ENCODE measurements at regions not wholly inside any gene's neighbourhood (a gene's known extent, or its start where the extent isn't known, plus 50 kb on each side); places are given as distances from the start of the nearest gene placed in this dataset.

DNA sequence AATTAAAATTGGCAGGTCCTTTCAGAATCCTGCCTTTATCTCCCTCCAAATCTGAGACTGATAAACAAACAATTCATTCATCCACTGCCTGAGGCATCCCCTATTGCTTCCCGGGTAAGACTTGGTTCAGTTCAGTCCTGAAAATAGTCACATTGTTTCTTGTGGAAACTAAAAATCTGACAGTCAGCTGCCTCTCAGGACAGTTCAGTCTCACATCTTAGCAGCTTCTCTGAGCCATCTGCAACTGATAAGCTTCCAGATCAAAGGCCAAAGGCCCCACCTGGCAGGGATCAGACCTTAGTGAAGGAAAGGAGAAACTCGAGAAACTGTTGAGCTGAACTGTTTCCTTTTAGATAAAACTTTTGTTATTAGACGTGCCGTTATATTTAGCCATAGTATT, 264.5 kb downstream of the IL15 start:
- ChIA-PET CTCF (interaction anchor here (1.1 kb wide), 1 partner anchor 198 kb away, joined by 3 read pairs; no protein-coding TSS in a partner anchor), POLR2A (no interaction called here)
- H3K4me3 ChIP-seq (ENCODE audit: low read depth, low read length) = no peak overlapping the region
- TF ChIP-seq, protein P1, sequence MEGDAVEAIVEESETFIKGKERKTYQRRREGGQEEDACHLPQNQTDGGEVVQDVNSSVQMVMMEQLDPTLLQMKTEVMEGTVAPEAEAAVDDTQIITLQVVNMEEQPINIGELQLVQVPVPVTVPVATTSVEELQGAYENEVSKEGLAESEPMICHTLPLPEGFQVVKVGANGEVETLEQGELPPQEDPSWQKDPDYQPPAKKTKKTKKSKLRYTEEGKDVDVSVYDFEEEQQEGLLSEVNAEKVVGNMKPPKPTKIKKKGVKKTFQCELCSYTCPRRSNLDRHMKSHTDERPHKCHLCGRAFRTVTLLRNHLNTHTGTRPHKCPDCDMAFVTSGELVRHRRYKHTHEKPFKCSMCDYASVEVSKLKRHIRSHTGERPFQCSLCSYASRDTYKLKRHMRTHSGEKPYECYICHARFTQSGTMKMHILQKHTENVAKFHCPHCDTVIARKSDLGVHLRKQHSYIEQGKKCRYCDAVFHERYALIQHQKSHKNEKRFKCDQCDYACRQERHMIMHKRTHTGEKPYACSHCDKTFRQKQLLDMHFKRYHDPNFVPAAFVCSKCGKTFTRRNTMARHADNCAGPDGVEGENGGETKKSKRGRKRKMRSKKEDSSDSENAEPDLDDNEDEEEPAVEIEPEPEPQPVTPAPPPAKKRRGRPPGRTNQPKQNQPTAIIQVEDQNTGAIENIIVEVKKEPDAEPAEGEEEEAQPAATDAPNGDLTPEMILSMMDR (IDR thresholded peaks at IDR 0.05; ENCODE audit: insufficient read depth, low read length, missing control alignments) = no peak
- no peak for DNase-seq (ENCODE audit: low read depth, low spot score)

DNA sequence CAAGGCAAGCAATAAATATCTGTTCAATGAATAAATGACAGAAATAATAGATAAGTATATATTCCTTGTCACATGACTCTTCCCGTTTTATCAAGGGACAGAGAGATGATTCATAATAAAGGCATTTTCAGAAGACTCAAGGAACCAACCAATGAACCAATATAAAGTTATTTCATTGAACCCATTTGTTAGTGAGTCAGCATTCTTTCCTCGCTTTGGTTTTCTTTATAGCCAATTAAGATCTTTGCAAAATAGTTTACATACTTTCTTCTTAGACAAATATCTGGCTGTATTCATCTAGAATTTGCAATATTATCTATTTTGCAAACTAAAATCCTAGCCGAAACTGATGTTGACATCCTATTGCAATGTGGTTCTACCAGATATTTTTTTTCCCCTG, 269.4 kb downstream of the IL15 start:
- CTCF ChIA-PET = no interaction called here
- DNase-seq (ENCODE audit: low read depth, low spot score) = peak; percentile 87
- H3K4me3 ChIP-seq (ENCODE audit: low read depth, low read length) = no peak overlapping the region
- TF ChIP-seq, protein P1 (IDR thresholded peaks at IDR 0.05; ENCODE audit: insufficient read depth, low read length, missing control alignments) = no peak
- POLR2A ChIA-PET = no interaction called here

DNA sequence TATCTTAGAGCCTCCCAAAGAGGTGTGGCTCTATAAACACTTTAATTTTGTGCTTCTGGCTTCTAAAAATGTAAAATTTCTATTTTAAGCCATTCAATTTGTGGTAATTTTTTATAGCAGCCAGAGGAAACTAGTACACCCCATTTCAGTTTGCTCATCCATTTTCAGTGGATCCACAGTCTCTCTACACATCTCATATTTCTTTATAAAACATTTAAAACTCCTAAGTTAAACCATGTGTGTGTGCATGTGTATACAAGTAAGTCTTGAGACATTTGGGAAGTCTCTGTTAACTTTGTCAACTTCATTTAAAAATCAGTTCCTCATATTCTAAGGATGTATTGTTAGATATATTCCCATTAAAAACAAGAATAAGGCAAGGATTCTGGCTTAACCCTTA, 273.2 kb downstream of the IL15 start:
- H3K4me3 ChIP-seq (ENCODE audit: low read depth, low read length) = no peak overlapping the region
- TF ChIP-seq, protein P1 (IDR thresholded peaks at IDR 0.05; ENCODE audit: insufficient read depth, low read length, missing control alignments) = no peak
- CTCF ChIA-PET = no interaction called here
- POLR2A ChIA-PET = no interaction called here
- no peak for DNase-seq (ENCODE audit: low read depth, low spot score)

DNA sequence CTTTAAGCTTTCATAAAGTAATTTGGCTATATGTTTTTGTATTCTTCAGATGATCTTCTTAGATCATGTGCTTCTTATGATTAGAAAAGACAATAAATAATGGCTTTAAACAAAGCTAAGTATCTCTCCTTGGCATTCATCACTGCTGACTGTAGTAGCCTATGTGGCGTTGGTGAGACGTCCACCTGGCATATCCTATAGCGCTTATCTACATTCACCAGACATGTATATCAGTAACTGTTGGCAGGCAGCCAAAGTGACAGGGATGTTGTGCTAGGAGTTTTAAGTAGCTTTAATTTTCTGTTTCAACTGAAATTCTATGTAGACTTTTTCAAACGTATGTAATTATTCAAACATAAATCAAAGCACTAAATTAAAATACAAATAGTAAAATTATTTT, 276.4 kb downstream of the IL15 start:
- TF ChIP-seq, protein P1 (IDR thresholded peaks at IDR 0.05; ENCODE audit: insufficient read depth, low read length, missing control alignments) = no peak
- ChIA-PET CTCF (interaction anchor here (1.4 kb wide), 1 partner anchor 8 kb away, joined by 4 read pairs; no protein-coding TSS in a partner anchor), POLR2A (no interaction called here)
- no peak overlapping the region for H3K4me3 ChIP-seq (ENCODE audit: low read depth, low read length)
- no peak for DNase-seq (ENCODE audit: low read depth, low spot score)

DNA sequence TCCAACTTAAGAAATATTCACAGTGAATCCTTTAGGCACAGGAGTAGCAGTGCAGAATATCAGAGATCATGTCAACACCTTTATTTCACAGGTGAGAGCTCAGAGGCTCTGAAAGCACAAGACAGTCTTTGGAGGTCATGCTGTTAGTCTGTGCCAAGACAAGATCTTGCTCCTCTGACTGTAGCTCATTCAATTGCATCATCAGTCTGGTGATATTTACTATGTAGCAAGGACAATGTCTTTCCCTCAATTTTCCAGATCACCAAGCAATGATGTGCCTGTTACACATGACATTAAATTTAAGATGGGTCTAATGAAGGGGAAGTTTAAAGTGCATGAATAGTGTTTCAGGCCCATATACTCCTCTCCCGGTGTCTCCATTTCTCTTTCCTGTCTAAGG, 277.5 kb downstream of the IL15 start:
- TF ChIP-seq, protein P1 (IDR thresholded peaks at IDR 0.05; ENCODE audit: insufficient read depth, low read length, missing control alignments) = no peak
- no peak overlapping the region for H3K4me3 ChIP-seq (ENCODE audit: low read depth, low read length)
- ChIA-PET POLR2A (no interaction called here), CTCF (no interaction called here)
- no peak for DNase-seq (ENCODE audit: low read depth, low spot score)

DNA sequence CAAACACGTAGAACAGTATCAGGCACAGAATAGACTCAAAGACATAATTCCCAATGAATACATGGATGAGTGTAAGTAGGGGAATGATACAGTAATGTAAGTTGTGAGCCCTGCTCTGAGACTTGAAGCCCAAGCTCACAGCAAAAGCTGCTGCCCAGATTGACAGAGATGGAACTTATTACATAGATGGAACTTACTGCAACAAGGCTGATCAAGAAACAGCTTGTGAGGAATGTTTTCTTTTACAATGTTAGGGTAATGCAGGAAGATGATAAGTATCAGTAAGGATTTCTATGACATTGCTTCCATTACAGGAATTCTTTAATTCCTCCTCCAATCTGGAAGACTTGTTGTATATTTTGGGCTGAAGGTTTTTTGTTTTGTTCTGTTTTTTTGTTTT, 278.4 kb downstream of the IL15 start:
- ChIA-PET CTCF (no interaction called here), POLR2A (no interaction called here)
- H3K4me3 ChIP-seq (ENCODE audit: low read depth, low read length) = no peak overlapping the region
- DNase-seq (ENCODE audit: low read depth, low spot score) = peak; percentile 19
- TF ChIP-seq, protein P1 (IDR thresholded peaks at IDR 0.05; ENCODE audit: insufficient read depth, low read length, missing control alignments) = no peak

Measured in AG04449 (cell line).